NCI-H69 (cell line): ENCODE measurements at regions not wholly inside any gene's neighbourhood (a gene's known extent, or its start where the extent isn't known, plus 50 kb on each side); places are given as distances from the start of the nearest gene placed in this dataset.

ENCODE experiments used
- DNase-seq: peaks from one replicate; lab custom pipeline; 2025; lab: John Stamatoyannopoulos, UW

DNA sequence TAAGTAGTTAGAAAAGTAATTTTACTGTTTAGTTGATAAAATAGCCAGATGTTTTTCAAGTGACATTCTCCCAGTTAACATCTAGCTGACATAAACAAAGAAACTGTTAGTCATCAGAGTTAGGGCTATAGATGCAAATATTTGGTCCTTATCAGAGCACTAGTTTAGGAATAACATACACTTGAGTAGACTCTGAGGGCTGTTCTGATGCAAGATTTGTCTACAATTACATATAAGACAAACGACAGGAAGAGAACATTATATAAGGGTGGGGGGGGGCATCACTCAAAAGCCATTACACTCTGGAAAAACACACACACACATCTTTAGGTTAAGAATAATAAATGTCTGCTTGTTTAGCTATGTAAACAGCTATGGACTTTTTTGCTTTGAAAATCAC, 554.4 kb upstream of the LRRTM1 start:
- peak; percentile 3 for DNase-seq

DNA sequence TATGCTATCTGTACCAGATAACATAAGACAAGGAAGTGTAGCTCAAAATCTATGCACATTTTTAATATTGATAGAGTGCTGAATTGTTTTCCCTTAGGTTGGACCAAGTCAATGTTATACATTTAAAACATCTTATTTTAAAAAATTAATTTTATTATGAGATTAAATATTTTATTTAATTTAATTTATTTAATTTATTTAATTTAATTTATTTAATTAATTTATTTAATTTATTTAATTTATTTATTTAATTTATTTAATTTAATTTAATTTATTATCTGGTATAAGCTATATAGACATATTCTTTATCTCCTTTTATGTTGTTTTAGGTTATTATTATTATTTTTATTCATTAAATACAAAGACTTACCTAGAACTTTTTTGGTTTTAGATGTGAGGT, 551.7 kb upstream of the LRRTM1 start:
- no peak for DNase-seq

DNA sequence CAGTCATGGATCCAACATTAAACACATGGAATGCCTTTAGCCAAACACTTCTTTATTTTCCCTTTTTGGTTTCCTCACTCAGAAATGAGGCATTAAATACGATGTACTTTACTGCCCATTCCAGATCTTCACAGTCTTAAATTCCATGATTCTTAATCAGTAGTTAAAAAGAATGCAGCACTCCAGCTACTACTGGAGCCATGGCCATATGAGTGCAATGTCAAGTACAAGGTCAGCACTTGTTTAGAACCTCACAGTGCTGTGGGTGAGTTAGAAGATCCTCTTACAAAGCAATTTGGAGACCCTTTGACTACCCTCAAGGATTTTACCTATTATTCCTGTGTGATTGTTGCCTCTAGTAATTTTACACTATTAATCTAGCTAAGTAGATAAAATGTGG, 550.3 kb upstream of the LRRTM1 start:
- no peak for DNase-seq

DNA sequence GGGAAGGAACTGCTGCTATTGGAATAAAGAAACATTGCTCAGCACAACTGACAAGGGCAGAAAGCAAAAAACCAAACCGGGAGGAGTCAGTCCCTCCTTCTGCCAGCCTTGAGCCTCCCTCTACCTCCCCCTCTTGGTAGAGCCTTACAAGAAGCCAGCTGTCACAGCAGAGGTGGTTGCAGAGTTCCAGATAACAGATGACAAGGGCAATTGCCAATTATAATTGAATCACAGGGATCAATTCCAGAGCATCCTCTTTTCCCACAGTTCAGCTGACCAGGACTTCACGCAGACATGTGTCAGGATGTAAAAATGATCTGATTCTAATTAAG, 548.2 kb upstream of the LRRTM1 start:
- peak; percentile 23 for DNase-seq

DNA sequence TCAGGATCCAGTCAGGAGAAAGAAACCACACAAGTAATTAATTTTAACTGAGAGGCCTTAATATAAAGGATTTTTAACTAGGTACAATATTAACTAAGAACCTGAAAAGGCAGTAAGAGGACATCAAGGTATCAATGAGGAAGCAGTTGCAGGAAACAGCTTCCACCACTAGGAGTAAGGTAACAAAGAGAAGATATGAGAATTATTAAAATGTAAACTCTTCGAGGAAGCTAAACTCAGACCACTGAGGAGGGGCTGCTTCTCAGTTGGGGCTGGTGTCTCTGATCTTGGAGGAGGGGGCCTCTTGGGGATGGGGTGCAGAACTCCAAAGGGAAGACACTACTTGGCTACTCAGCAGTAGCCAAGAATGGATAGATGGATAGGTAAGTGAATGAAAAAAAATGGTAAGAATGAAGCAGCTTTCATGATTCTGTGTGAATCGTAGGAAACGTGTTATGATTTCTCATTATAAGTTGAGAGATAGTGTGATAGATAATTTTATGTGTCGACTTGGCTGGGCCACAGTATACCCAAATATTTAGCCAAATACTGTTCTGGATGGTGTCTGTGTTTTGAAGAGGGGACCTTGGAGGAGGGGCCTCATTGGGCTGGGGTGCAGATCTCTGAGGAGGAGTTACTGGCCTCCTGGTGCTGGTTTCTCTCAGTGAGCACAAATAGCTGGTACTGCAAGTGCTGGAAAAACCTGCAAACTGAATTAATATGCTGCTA, 547.7 kb upstream of the LRRTM1 start:
- DNase-seq: no peak

DNA sequence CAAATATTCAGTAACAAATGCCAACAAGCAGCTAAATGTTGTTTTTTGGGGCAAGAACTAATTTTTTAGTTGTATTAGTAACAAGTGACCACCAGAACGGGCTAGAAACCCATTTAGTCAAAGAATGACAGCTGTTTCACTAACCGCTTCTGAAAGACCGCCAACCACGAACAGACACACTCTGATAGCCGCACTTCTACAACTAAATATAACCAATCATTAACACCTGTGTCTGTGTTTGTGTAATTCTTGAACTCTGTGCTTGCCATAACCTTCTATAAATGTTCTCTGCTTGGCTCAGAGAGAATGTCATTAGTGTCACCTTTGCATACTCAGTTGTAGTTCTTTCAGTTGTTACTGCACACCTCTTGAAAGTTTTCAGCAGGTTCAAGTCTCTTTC, 526.3 kb upstream of the LRRTM1 start:
- no peak for DNase-seq

DNA sequence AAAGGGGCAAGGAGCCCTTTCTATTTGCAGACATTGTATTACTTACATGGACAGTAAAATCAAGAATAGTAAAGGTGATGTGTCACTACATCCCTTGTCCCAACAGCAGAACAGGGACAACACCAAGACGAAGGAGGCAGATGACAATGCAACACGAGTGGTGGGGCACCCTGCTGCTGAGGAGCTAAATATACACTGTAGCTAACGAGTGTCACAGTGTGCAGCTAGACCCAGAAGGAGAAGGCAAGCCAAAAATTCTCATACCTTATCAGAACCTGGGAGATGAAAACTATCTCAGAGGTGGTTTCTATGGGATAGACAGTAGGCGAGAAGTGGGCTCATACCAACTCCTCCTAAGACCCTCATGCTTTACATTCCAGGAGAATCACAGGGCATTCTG, 518.4 kb upstream of the LRRTM1 start:
- DNase-seq: no peak

DNA sequence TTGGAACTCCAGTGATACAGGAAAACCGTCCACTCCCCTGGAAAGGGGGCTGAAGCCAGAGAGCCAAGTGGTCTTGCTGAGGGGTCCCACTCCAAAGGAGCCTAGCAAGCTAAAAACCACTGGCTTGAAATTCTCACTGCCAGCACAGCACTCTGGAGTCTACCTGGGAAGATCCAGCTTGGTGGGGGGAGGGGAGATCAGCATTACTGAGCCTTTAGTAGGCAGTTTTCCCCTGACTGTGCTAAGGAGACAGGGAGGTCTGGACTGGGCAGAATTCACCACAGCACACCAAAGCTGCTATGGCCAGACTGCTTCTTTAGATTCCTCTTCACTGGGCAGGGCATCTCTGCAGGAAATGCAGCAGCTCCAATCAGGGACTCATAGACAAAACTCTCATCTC, 510.7 kb upstream of the LRRTM1 start:
- no peak for DNase-seq

DNA sequence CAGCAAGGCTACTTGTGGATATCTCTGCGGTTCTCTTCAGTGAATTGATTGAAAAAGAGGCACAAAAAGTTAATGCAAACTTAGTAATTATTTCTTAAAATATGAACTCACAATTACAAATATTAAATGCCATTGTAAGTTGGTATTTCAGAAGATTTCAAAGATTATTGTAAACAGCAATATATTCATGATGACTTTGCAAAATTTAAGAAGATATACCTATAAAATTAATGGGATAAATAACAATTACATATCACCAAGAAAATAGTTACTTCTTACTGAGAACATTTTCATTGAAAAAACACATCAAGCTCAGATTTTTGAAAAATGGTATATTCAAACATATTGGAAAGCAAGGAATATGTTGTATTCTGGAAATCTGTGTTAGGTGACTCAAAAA, 482.0 kb upstream of the LRRTM1 start:
- no peak for DNase-seq

DNA sequence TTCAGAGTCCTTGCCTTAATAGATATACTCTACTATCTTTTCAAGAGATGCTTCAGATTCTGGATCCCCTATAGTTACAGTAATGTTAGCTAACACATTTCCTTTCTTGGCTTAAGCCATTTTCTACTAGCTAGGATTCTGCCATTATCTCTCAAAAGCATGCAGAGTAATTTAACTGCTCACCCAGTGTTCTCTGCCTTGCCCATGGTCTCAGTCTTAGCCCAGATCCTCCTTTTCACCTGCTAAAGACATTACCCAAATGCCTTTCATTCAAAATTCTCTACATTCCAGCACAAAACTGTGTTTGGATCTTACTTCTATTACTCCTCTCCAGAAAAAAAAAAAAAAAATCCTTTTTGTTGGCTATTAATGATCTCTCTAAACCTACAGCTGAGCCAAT, 474.2 kb upstream of the LRRTM1 start:
- DNase-seq: no peak

DNA sequence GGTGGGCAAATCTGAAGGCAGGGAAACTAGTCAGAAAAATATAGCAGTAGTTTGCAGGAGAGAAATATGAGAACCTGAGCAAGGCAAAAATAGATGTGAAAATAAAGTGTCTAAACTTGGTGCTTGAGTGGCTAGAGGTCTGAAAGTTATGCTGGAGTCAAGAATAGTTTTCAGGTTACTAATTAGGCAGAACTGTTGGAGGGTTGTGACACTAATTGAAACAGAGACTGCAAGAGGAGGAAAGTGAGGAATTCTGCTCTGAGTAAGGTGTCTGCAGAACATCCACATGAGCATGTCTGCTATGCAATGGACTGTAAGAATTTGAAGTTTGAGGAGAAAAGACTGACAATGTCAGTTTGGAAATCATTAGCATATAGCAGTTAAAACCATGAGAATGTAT, 444.0 kb upstream of the LRRTM1 start:
- no peak for DNase-seq

DNA sequence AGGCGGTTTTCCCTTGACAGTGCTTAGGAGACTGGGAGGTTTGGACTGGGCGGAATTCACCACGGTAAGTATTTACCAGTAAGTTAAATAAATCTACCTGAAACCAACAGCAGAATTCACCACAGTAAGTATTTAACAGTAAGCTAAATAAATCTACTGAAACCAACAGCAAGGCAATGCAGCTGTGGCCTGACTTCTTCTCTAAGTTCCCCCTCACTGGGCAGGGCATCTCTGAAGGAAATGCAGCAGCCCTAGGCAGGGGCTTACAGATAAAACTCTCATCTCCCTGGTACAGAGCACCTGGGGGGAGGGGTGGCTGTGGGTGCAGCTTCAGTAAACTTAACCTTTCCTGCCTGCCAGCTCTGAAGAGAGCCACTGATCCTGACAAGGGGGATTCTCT, 432.5 kb upstream of the LRRTM1 start:
- DNase-seq: no peak

DNA sequence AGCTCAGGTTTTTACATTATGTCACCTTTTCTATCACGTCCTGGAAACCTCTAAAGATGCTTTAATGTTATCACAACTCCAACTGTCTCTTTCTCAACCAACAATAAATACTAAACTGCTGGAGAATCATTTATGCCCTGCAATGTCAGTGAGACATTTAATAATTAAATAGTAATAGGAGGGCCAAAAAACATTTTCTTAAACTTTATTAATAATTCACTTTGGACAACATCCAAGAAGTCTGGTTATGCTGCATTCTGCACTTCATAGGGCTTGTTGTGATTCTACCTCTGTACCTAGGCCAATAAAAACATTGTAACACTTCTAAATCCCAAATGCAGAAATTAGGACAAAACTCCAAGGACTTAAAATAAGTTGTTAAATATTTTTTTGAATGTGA, 420.4 kb upstream of the LRRTM1 start:
- DNase-seq: no peak

DNA sequence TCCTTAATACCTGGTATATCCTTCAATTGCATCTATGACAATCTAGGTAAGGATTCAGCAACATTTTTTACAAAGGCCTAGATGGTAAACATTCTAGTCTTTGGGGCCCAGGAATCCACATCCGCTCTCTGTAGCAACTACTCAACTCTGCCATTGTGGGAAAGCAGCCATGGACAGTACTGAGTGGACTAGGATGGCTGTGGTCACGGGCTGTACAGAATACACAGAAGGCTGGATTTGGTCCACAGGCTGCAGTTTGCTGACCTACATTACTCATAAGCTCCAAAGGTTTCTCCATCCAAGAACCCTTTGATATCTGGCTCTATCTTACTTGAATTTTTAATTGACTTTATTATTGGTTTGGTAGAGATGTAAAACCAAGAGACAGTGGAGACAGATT, 418.3 kb upstream of the LRRTM1 start:
- no peak for DNase-seq

DNA sequence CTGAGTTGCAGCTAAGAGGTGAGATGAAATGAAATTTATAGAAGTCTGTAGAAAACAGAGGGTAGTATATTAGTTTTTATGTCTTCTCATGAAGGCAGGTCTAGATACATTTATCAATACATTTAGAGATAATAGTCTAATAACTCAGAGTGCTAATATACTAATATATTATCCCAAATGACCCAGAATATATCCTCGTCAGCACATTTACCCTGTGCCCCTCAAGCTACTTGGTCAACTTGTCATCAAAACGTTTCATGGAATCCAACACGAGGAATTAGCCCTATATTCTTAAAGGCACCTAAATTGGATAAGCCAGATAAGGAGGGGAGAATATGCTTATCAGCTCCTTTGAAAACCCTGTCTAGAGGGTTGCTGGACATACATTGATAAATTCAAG, 415.1 kb upstream of the LRRTM1 start:
- no peak for DNase-seq

DNA sequence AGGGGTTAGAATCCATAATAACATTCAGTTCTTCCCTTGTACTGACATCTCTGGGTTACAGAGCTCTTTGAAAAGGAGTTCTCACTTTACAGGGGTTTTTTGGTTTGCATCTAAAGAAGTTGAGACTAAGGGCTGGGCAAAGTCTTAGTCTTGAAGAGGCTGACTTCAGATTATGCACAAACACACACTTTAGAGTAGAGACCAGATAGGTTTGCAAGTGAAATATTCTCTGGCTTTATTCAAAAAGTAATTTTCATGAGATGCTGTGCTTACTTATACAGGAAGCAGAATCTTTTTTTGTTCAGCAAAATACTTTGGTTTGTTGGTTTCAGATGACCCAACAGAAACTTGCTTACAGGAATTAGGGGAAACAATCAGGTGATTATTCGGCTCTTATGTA, 410.9 kb upstream of the LRRTM1 start:
- no peak for DNase-seq

DNA sequence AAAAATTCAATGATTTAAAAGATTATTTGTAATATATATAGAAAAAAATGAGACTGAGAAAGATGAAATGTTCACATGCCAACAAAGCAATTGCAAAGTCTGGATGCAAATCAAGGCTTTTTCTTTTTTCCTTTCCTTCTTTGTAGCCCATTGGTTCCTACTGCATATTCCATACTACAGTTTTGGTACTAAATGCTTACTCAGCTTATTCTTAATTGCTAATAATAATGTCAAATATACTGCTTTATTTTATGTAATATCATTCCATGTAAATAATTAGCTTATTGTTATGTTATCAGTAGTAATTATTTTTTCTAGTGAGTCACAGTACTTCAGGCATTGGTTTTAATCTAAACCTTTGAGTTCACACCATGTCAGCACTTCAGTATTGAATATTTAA, 407.4 kb upstream of the LRRTM1 start:
- no peak for DNase-seq

DNA sequence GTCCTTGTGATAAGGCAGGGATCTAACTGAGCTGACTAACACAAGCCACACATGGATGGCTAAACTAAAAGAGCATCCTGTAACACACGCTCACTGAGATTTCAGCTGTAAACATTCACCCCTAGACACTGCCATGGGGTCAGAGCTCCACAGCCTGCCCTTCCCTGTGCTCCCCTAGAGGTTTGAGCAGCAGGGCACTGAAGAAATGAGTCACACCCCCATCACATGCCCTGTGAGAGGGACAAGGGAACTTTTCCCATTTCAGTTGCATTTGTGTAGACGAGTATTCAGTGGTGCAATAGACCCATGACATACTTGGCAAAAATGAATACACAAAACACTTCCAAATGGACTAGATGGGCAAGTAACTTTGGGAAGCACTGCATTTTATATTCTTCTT, 402.4 kb upstream of the LRRTM1 start:
- no peak for DNase-seq

DNA sequence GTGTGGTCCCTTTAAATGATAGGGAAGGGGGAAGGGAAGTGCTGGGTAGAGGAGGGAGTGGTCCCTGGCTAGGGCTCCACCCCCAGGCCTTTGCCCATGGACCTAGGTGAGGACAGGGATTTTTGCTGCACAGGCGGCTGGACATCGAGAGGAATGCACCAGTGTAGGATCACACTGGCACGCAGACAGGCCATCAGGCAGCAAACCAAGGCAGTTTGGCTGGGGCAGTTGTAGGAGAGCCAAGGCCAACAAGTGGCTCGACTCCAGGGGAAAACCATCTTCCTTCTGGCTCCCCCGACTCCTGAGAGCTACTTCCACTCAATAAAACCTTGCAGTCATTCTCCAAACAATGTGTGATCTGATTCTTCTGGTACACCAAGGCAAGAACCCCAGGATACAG, 402.0 kb upstream of the LRRTM1 start:
- DNase-seq: no peak

DNA sequence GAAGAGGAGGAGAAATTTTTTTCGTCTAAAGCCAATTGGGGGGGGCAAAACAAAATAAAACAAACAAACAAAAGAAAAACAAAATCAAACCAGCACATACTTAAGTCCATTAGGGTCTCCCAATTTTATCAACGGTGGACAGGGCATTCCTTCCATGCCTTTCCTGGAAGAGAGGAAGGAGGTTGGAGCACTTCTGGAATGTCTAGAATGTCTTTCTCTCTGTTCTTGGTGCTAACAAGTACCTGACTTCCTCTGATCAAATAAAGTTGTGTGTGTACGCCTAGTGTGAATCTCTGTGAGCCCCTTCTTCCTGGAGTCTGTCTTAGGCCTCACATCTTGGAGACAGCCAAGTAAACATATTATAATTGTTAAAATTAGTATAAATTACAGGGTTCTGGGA, 399.0 kb upstream of the LRRTM1 start:
- no peak for DNase-seq

DNA sequence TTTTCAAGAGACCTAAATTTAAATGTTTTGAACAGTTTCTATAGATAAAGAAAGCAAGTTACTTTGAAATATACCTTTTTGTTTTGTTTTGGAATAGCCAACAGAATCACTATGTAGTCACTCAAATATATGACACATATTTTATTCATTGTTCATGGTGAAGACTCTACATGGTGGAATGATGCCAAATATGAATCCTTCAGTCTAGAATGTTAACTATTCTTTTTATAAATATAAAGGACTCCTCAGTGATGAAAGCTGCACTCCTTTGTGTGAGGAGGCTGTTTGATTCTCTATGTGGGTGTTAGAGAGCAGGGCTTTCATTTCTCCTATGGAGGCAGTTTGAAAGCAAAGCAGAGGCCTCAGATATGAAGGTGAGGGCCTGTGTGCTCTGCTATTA, 396.4 kb upstream of the LRRTM1 start:
- no peak for DNase-seq
